SJCRH30 (cell line): ENCODE measurements at regions not wholly inside any gene's neighbourhood (a gene's known extent, or its start where the extent isn't known, plus 50 kb on each side); places are given as distances from the start of the nearest gene placed in this dataset.
"Not testable (repeated sequence)": the region's sequence is repeated elsewhere in the genome, so short reads cannot be mapped to it uniquely, and the experiment has no call there.

Experiments used
- DNase-seq, 2 experiments: peaks; one replicate each; pipeline ENCODE4 v3.0.0-alpha.2; 2015 to 2020
- H3K27ac ChIP-seq: fragments of 250-450 bp; sonication (Bioruptor Pico); 2 replicates; pipeline ENCODE4 v1.5.1; 2020; ENCODE audit warnings: mild to moderate bottlenecking, moderate library complexity
- H3K27me3 ChIP-seq: fragments of 250-450 bp; sonication (Bioruptor Pico); 2 replicates; pipeline ENCODE4 v1.5.1; 2020; ENCODE audit warnings: mild to moderate bottlenecking, moderate library complexity
- H3K36me3 ChIP-seq: fragments of 250-450 bp; sonication (Bioruptor Pico); 2 replicates; pipeline ENCODE4 v1.5.1; 2020; ENCODE audit warnings: mild to moderate bottlenecking, moderate library complexity
- H3K4me1 ChIP-seq: fragments of 250-450 bp; sonication (Bioruptor Pico); 2 replicates; pipeline ENCODE4 v1.5.1; 2020; ENCODE audit warnings: mild to moderate bottlenecking, moderate library complexity
- H3K4me3 ChIP-seq: fragments of 250-450 bp; sonication (Bioruptor Pico); 2 replicates; pipeline ENCODE4 v1.5.1; 2020; ENCODE audit warnings: mild to moderate bottlenecking, moderate library complexity
- H3K9me3 ChIP-seq: fragments of 250-450 bp; sonication (Bioruptor Pico); replicated peaks from 2 replicates; pipeline ENCODE4 v1.5.1; 2020; ENCODE audit warnings: mild to moderate bottlenecking, moderate library complexity

DNA sequence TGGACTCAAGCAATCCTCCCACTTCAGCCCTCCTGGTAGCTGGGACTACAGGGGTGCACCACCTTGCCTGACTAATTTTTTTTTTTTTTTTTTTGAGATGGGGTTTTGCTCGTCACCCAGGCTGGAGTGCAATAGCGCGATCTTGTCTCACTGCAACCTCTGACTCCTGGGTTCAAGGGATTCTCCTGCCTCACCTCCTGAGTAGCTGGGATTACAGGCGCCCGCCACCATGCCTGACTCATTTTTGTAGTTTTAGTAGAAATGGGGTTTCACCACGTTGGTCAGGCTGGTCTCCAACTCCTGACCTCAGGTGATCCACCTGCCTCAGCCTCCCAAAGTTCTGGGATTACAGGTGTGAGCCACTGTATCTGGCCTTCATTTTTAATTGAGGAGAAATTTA lies 141.0 kb upstream of the SALL4 start:
- not testable (repeated sequence) for H3K4me3 ChIP-seq, H3K27ac ChIP-seq, H3K27me3 ChIP-seq, DNase-seq, H3K9me3 ChIP-seq, H3K36me3 ChIP-seq, H3K4me1 ChIP-seq

- no peaks in the 10 kb centered on the region for H3K4me1 ChIP-seq
- no peaks in the 10 kb centered on the region for H3K36me3 ChIP-seq
- no peak overlapping the region for H3K4me3 ChIP-seq
- H3K27me3 ChIP-seq = no peaks in the 10 kb centered on the region
- no peak overlapping the region for H3K27ac ChIP-seq
- no peak for DNase-seq
- H3K9me3 ChIP-seq = no peaks in the 10 kb centered on the region
Measured at GRCh38 chr20:51941503-51941902, 139.2 kb upstream of the SALL4 start.

DNA sequence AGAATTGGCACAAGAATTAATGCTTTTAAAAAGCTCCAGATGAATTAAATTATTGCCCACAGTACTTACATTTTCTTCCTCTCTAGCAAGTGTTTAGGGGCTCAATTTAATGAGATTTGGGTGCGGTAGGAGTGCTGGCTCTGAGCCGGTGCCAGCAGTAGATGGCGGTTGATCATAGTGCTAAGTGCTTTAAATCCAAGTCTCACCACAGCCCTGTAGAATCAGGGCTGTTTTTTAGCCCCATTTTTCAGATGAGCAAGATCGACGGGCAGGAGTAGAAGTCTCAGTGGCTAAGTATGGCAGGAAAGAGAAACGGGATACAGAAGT lies 136.9 kb upstream of the SALL4 start:
- H3K36me3 ChIP-seq = no peaks in the 10 kb centered on the region
- H3K27ac ChIP-seq = no peak overlapping the region

GRCh38 chr20:51938559-51939258 lies 136.4 kb upstream of the SALL4 start:
- Histone ChIP-seq H3K36me3 (no peaks in the 10 kb centered on the region), H3K27ac (no peak overlapping the region), H3K4me1 (no peaks in the 10 kb centered on the region)

More for the DNA sequence above, 136.9 kb upstream of the SALL4 start:
- H3K9me3 ChIP-seq = no peaks in the 10 kb centered on the region
- no peak overlapping the region for H3K4me3 ChIP-seq
- H3K27me3 ChIP-seq = no peaks in the 10 kb centered on the region; the same call in 1 of the 2 replicates
- DNase-seq = no peak
- no peaks in the 10 kb centered on the region for H3K4me1 ChIP-seq

DNA sequence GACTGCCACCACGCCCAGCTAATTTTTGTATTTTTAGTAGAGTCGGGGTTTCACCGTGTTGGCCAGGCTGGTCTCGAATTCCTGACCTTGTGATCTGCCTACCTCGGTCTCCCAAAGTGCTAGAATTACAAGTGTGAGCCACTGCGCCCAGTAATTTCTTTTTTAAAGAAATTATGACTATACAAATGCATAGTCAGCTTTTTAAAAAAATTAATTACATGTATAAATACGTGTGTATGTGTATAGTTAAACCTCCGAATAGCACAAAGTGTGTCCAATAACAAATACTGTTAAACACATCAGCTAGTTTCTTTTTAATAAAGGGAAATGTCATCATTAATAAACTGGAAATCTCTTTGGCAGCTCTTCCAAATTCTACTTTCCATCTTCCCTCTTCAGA lies 135.5 kb upstream of the SALL4 start:
- Histone ChIP-seq H3K27me3 (peaks cover 2% of the 10 kb centered on the region; the same call in 1 of the 2 replicates), H3K4me3 (no peak overlapping the region), H3K4me1 (no peaks in the 10 kb centered on the region), H3K27ac (no peak overlapping the region), H3K36me3 (no peaks in the 10 kb centered on the region), H3K9me3 (no peaks in the 10 kb centered on the region)
- DNase-seq = no peak

More at GRCh38 chr20:51938559-51939258, 136.4 kb upstream of the SALL4 start:
- Histone ChIP-seq H3K9me3 (no peaks in the 10 kb centered on the region), H3K27me3 (peaks cover 2% of the 10 kb centered on the region; the same call in 1 of the 2 replicates), H3K4me3 (no peak overlapping the region)
- no peak for DNase-seq

DNA sequence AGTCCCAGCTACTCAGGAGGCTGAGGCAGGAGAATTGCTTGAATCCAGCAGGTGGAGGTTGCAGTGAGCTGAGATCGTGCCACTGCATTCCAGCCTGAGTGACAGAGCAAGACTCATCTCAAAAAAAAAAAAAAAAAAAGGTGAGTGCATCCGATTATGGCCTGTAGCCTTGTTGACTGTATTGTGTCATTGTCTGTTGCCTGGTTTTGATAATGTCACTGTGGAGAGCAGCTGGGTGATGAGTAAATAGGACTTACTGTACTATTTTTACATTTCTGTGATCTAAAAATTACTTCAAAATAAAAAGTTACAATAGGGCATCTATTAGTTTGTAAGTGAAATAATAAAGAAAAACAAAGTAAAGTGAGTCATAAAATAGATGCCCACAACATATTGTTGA lies 134.1 kb upstream of the SALL4 start:
- Histone ChIP-seq H3K4me1 (no peaks in the 10 kb centered on the region), H3K9me3 (no peaks in the 10 kb centered on the region), H3K36me3 (no peaks in the 10 kb centered on the region), H3K27me3 (peaks cover 2% of the 10 kb centered on the region; the same call in 1 of the 2 replicates), H3K4me3 (no peak overlapping the region), H3K27ac (no peak overlapping the region)
- no peak for DNase-seq

GRCh38 chr20:51935003-51935358 lies 132.7 kb upstream of the SALL4 start:
- Histone ChIP-seq H3K4me1 (no peaks in the 10 kb centered on the region), H3K27ac (no peak overlapping the region), H3K9me3 (no peaks in the 10 kb centered on the region), H3K27me3 (peaks cover 2% of the 10 kb centered on the region; the same call in 1 of the 2 replicates), H3K36me3 (no peaks in the 10 kb centered on the region), H3K4me3 (no peak overlapping the region)
- no peak for DNase-seq

GRCh38 chr20:51934301-51935002 lies 132.1 kb upstream of the SALL4 start:
- DNase-seq = no peak
- H3K4me3 ChIP-seq = no peak overlapping the region
- H3K4me1 ChIP-seq = no peaks in the 10 kb centered on the region
- no peaks in the 10 kb centered on the region for H3K9me3 ChIP-seq
- H3K36me3 ChIP-seq = no peaks in the 10 kb centered on the region
- peaks cover 2% of the 10 kb centered on the region for H3K27me3 ChIP-seq
- H3K27ac ChIP-seq = no peak overlapping the region

DNA sequence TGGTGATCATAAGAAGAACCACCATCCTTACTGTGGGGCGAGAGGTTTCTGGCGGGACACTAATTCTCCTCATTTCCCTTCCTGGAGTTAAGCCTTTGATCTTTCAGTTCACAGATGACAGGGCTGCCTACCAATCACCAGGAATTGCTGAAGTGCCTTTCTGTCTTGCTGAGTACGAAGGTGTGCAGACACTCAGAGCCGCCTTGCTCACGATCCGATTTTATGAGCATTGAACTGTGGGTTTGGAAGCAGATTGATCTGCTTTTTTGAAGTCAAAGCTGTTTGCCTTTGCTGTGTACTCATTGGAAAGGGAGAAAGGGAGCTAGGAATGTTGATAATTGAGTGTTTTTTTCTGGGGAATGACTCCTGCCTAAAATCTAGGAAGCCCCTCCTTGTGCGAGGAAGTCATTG lies 129.1 kb upstream of the SALL4 start:
- no peak for DNase-seq
- peaks cover 5% of the 10 kb centered on the region for H3K27me3 ChIP-seq
- no peaks in the 10 kb centered on the region for H3K9me3 ChIP-seq
- H3K4me1 ChIP-seq = no peaks in the 10 kb centered on the region
- H3K27ac ChIP-seq = no peak overlapping the region
- H3K4me3 ChIP-seq = no peak overlapping the region
- H3K36me3 ChIP-seq = no peaks in the 10 kb centered on the region

DNA sequence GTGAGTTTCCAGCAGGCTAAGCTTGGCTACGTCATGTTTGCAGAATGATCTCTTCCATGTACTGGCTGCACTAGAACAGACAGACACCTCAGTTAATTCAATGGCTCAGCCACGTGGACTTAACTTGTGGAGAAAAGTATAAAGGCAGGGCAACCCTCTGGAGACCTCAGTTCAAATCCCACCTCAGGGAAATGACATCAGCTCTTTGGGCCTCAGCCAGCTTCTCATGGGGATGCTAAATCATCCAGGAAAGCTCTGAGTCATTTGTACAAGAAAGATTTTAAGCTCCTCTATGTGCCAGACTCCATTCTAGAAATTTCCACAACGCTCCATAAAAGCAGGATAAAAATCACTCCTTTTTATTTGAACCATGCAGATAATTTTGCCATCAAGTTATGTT lies 128.5 kb upstream of the SALL4 start:
- Histone ChIP-seq H3K9me3 (no peaks in the 10 kb centered on the region), H3K27ac (no peak overlapping the region), H3K4me3 (no peak overlapping the region), H3K4me1 (no peaks in the 10 kb centered on the region), H3K27me3 (peaks cover 5% of the 10 kb centered on the region), H3K36me3 (no peaks in the 10 kb centered on the region)
- DNase-seq = peak in 1 of 2 experiments; percentile 25

- no peak for DNase-seq
Measured at GRCh38 chr20:51928931-51929330, 126.6 kb upstream of the SALL4 start.

DNA sequence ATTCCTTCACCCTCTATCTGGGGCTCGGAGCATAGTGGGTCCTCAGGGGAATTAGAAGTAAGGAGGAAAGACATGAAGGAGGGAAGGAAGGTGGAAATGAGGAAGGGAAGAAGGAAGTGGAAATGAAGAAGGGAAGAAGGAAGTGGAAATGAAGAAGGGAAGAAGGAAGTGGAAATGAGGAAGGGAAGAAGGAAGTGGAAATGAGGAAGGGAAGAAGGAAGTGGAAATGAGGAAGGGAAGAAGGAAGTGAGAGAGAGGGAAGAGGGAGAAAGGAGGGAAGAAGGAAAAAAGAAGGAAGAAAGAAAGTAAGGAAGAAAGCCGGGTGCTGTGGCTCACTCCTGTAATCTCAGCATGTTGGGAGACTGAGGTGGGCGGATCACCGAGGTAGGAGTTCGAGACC lies 125.6 kb upstream of the SALL4 start:
- not testable (repeated sequence) for H3K27me3 ChIP-seq, H3K4me3 ChIP-seq, DNase-seq, H3K27ac ChIP-seq, H3K9me3 ChIP-seq, H3K4me1 ChIP-seq, H3K36me3 ChIP-seq

More at GRCh38 chr20:51928931-51929330, 126.6 kb upstream of the SALL4 start:
- Histone ChIP-seq H3K27ac (no peak overlapping the region), H3K4me1 (no peaks in the 10 kb centered on the region), H3K27me3 (peaks cover 5% of the 10 kb centered on the region), H3K36me3 (no peaks in the 10 kb centered on the region), H3K4me3 (no peak overlapping the region), H3K9me3 (no peaks in the 10 kb centered on the region)

GRCh38 chr20:51926670-51927305 lies 124.5 kb upstream of the SALL4 start:
- Histone ChIP-seq H3K27me3 (peaks cover 13% of the 10 kb centered on the region), H3K36me3 (no peaks in the 10 kb centered on the region), H3K4me3 (no peak overlapping the region), H3K27ac (no peak overlapping the region), H3K9me3 (no peaks in the 10 kb centered on the region), H3K4me1 (no peaks in the 10 kb centered on the region)
- no peak for DNase-seq

GRCh38 chr20:51924509-51924908 lies 122.2 kb upstream of the SALL4 start:
- H3K27me3 ChIP-seq = peaks cover 17% of the 10 kb centered on the region
- H3K9me3 ChIP-seq = no peaks in the 10 kb centered on the region
- no peaks in the 10 kb centered on the region for H3K4me1 ChIP-seq
- no peaks in the 10 kb centered on the region for H3K36me3 ChIP-seq
- no peak for DNase-seq
- no peak overlapping the region for H3K27ac ChIP-seq
- H3K4me3 ChIP-seq = no peak overlapping the region

- Histone ChIP-seq H3K27me3 (peaks cover 19% of the 10 kb centered on the region), H3K4me3 (no peak overlapping the region), H3K36me3 (no peaks in the 10 kb centered on the region), H3K4me1 (no peaks in the 10 kb centered on the region), H3K9me3 (no peaks in the 10 kb centered on the region), H3K27ac (no peak overlapping the region)
- DNase-seq = no peak
Measured at GRCh38 chr20:51923633-51924032, 121.3 kb upstream of the SALL4 start.
